Right lung (tissue), 2 donors: ENCODE measurements at regions not wholly inside any gene's neighbourhood (a gene's known extent, or its start where the extent isn't known, plus 50 kb on each side); places are given as distances from the start of the nearest gene placed in this dataset.
"Not testable (repeated sequence)": the region's sequence is repeated elsewhere in the genome, so short reads cannot be mapped to it uniquely, and the experiment has no call there.

ENCODE experiments used
- DNase-seq, 2 donors: peaks; one replicate each; pipeline ENCODE4 v3.0.0-alpha.2; 2013

DNA sequence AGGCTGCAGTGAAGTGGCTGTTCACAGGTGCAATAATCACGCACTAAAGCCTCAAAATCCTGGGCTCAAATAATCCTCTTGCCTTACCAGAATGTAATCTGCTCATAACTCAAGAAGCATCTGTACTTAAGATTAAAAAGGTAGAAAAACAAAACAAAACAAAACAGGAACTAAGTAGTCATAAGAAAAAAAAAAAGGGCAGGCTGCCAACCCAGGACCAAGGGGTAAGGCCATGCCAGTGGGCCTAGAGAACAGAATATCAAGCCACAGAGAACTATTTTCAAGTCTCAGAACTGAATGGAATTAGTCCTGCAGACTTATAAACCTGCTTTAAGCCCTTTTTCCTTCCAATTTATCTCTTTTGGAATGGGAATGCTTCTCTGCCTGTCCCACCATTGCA, 64.8 kb upstream of the TBC1D3K start:
- no peak for DNase-seq

DNA sequence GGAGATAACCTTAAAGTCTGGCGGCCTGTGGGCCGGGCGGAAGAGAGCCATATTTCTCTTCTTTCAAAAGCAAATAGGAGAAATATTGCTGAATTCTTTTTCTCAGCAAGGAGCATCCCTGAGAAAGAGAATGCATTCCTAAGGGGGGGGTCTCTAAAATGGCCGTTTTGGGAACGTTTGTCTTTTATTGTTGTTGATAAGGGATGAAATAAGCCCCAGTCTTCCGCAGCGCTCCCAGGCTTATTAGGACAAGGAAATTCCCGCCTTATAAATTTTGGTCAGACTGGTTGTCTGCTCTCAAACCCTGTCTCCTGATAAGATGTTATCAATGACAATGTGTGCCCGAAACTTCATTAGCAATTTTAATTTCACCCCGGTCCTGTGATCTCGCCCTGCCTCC, 65.8 kb upstream of the TBC1D3K start:
- DNase-seq, result not testable (repeated sequence)

DNA sequence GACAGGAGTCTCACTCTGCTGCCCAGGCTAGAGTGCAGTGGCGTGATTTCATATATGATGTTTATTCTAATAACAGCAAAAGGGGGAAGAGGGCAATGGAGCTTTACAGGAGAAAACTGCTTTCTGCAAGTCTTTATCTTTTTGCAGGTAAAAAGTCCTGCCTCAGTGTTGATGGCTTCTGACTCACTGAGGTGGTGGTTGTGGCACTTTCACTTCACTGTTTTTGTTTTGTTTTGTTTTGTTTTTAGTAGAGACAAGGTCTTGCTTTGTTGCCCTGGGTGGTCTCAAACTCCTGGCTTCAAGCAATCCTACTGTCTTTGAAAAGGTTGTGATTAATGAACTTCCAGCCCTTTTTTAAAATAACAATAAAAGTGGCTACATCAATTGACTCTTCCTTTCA, 68.0 kb upstream of the TBC1D3K start:
- DNase-seq, result no peak

DNA sequence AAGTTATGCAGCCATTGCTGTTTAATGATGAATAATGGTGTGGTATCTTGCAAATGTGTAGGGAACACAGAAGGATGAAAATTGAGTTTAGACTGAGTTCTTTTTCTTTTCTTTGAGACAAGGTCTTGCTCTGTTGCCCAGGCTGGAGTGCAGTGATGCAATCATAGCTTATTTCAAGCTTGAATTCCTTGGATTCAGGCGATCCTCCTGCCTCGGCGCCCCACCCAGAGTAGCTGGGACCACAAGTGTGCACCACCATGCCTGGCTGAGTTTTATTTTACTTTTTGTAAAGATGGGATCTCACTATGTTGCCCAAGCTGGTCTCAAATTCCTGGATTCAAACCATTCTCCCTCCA, 74.6 kb upstream of the TBC1D3K start:
- no peak for DNase-seq

DNA sequence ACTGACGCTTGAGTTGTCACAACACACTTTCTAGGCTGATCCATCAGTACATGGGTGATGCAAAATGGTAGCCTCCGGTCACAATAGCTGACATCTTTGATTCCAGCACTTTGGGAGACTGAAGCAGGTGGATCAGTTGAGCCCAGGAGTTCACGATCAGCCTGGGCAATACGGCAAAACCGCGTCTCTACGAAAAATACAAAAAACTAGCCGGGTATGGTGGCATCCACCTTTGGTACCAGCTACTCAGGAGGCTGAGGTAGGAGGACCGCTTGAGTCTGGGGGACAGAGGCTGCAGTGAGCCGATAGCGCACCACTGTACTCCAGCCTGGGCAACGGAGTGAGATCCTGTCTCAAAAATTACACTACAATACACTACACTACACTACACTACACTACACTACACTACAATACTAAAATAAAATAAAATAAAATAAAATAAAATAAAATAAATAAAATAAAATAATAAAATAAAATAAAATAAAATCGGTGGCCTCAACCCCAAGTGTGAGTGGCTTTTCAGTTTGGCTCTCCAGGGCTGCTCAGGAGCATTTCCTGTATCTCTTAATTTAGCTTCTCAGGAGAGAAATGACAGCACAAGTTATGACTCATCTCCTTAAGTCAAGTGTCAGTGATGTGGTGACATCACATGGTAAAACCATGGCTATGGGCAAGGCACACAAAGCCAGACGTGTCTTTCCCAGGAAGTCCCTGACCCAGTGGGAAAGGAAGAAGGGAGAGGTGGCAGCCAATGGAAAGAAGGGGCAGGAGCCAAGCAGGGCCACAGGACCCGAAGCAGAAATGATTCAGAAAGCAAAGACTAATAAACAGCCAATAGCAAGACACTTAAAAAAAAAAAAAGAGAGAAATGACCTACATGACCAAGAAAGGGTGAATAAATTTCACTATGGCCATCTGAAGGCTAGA, 75.3 kb upstream of the TBC1D3K start:
- no peak for DNase-seq

DNA sequence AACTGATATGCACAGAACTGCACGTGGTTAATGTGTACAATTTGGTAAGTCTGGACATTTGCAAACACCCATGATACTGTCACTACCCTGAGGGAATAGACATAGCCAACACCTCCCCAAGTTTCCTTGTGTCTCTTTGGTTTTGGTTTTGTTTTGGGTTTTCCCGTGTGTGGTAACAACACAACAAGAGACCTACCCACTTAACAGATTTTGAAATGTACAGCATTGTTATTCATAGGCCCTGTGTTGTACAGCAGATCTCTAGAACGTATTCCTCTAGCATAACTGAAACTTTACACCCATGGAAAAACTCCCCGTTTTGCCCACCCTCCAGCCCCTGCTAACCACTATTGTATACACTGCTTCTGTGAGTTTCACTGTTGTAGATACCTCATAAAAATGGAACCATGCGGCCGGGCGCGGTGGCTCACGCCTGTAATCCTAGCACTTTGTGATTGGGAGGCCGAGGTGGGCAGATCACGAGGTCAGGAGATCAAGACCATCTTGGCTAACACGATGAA, 76.3 kb upstream of the TBC1D3K start:
- DNase-seq, result no peak

DNA sequence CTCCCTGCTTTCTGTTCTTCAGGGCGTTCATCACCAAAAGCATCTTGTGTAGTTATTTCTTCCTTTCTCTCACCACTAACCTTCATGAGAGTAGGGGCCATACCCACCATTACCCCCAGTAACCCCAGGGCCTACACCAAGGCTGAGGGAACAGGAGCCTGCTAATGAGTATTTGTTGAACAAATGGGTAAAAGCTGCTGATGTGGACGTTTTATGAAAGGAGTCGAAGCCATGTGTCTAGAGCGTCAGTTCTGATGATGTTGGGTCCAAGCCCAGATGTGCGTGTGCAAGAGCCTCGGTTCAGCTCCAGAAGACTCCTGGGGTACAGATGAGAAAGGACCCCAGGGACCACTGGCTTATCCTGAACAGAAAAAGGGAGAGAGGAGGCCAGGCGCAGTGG, 77.1 kb upstream of the TBC1D3K start:
- no peak for DNase-seq

DNA sequence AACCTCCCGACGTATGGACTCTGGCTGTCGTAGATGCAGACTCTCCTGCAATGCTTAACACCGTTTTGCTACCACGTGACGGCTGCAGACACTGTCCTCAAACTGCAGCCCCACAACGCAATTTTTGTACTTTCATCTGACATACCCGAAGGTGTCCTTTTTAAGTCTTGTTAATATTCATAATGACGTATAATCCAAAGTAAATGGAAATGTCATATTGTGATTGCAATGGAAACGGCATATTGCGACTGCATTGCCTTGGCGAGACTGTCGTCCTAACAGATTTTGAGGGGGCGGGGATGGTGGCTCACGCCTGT, 79.3 kb upstream of the TBC1D3K start:
- no peak for DNase-seq

DNA sequence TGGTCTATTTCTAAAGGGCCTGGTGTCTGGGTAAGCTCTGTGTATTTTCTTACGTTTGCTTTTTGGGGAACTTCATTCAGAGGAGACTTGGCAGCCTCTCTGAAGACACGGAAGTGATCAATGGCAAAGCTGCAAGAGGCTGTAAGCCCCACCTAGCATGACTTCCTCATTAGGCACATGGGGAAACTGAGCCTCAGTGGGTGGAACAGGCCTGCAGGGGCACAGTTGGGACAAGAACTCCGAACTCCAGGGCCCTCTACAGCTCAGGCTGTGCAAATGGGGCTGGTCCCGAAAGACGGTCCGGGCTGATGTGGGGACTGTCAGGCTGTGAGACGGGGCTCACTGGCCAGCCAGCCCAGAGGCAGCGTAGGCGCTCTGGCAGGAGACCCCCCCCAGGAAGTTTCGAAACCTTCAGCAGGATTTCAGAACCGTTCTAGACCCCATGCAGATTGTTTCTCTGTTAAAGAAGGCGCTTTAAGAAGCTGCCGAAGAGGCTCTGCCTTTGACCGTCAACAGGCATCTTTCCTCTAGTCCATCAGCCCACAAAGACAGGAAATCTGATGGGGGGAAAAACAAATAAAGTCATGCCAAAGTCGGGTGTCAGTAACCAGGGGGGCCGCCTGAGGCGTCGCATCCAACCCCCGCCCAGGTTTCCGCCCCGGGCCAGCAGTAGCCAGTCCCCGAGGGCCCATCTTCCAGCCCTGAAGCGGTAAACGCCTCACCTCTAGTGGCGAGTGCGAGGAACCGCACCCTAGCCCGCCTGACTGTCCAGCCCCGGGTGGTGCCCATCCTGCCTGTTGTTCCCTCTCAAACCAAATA, 79.8 kb upstream of the TBC1D3K start:
- DNase-seq, result peak; percentile 1 to 3

DNA sequence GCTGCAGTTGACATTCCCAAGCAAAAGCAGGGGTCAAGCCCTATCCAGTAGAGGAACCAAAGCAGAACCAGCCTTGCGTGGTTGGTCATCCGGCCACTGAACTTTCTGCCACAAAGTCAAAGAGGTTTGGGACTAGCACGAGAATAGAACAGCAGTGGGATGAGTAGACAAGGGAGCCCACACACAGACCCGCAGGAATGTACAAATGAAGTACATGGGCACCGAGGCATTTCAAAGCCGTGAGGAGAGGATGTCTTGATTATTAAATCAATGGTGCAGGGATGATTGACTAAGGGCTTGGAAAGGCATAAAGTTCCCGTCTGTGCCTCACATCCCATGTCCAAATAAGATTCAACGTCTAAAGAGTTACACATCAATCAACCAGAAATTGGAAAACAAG, 81.8 kb upstream of the TBC1D3K start:
- no peak for DNase-seq

DNA sequence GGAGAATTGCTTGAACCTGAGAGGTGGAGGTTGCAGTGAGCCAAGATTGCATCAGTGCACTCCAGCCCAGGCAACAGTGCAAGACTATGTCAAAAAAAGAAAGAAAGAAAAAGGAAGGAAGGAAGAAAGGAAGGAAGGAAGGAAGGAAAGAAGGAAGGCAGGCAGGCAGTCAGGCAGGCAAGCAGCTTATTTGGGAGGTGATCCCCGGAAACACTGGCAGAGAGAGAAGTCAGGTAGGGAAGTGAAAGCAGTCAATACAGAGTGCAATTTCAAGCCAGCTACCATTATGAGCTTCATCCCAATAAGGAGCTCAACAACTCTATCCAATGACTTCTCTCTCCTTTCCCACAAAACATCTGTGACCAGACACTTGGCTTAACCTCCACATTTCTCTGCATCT, 83.0 kb upstream of the TBC1D3K start:
- no peak for DNase-seq

DNA sequence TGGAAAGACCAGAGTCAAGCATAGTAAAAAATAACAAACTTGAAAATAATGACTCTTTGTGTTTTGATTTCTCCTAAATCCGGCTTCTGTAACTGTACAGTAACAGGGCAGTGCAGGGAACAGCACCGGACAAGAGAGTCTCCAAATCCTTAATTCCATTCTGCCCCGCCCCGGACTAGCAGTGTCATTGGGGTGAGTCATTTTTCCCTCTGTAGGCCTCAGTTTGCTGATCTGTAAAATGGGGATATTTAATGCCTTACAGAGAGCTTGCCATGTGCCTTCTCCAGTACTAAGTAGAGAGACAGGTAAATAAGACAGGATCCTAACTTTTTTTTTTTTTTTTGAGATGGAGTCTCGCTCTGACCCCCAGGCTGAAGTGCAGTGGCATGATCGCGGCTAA, 83.6 kb upstream of the TBC1D3K start:
- DNase-seq, result no peak

DNA sequence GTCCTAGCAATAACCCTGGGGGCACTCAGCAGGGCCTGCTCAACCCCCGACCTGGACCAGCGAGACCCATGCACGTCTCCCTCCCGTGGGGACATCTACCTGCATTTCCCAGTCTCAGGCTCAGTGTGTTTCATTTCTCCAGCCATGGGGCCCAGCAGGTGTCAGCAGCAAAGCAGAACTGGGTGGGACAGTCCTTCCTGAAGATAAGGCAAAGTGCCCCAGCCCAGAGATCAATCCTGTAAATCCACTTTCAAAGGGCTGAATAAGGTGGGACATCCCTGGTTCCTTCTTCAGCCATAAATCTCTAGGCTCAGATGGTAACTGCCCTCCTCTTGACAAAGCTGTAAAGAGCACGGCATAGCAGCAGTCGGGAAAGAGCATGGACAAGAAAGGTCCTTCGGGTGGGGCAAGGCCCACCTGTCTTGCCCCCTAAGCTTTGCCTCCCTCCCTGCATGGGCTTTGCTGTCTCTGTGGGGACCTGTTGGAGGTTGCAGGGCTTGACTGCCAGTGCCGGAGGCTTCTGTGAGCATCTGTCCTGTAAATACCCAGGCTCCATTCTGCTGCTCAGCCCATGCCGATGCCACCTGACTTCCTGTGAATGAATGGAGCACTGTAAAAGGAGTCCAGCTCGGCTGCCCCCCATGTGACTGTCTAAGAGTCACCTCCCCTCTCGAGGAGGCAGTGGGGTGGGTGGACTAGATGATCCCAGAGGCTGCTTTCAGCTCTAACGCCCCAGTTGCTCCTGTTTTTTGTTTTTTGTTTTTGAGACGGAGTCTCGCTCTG, 84.8 kb upstream of the TBC1D3K start:
- no peak for DNase-seq

DNA sequence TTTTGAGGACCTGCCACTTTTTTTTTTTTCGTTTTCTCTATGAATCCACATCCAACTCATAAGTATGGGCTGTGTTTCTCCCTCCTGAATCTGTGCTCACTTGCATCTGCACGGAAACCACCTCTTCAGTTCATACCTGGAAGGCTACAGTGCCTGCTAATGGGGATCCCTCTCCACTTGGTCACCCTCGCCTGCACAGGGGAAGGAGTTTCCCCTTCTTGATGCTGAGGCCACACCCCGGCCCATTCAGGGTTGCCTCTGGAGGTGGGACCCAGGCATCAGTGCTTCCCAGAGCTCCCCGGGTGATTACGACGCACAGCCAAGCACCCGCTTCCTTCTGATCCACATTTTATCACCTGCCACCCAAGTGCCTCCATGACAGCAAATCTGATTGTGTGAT, 85.9 kb upstream of the TBC1D3K start:
- DNase-seq, result no peak

DNA sequence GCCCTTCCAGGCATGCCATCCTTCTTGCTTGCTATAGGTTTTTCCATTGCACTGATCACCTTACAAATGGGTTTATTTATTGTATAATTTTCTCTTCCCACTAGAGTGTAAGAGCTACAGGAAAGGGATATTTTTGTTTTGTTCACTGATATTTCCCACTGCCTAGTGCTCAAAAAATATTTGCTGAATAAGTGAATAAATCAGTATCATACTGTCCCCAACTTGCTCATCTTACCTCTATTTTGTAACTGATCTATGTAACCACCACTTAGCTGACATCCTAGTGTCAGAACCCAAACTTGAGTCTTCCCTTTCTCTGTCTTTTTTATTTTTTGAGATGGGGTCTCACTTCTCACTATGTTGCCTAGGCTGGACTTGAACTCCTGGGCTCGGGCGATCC, 87.6 kb upstream of the TBC1D3K start:
- DNase-seq, result no peak

DNA sequence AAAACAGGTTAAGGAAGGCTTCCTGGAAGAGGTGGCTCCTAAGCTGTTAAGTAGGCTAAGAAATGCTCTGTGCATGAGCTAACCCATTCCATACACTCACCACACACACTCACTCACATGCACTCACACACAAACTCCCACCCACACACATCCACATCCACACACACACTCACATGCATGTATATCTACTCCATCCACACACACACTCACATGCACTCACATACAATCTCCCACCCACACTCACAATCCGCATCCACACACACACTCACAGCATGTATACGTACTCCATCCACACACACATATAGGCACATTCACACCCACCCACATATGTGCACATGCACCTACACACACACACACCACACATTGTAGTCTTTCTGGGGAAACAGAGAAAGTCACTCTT, 89.3 kb upstream of the HNF1B start:
- no peak for DNase-seq

DNA sequence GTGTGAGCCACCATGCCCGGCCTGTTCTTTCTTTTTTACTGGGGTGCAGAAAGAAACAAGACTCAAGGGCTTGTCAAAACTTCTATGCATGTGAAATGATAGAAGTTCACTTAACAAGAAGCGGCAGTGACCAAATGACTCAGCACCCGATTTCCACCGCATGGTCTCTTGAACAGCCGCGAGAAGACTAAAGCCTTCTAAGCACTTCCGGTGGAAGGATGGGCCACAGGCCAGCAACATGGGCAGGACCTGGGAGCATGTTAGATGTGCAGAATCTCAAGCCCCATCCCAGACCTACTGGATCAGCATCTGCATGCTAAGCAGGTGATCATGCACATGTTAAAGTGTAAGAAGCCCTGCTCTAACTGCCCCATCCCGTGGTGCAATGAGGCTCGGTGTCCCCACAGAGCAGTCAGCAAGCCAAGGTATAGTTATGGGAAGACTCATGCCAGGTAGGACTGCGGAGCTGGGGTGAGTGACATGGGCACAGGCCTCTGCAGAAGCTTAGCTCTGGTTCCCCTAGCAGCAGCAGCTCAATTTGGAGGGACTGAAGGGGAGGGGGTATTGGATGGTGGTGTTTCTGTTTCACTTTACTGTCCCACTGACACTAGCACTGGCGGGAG, 88.5 kb upstream of the HNF1B start:
- no peak for DNase-seq

DNA sequence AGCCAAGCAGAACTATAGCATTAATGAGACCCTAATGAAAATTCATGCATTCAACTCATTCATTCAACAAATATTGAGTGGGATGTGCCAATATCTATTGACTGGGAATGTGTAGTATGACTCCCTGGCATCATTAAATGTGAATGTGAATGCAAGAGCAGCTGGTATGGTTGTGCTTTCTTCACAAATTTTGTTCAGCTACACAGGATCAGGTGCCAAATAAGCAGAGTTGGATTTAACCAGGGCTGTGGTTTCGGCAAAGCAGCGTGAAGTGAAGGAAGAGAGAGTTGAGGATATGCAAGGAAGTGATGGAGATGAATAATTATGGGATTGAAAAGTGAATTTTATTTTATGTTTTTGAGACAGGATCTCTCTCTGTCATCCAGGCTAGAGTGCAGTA, 87.1 kb upstream of the HNF1B start:
- no peak for DNase-seq

DNA sequence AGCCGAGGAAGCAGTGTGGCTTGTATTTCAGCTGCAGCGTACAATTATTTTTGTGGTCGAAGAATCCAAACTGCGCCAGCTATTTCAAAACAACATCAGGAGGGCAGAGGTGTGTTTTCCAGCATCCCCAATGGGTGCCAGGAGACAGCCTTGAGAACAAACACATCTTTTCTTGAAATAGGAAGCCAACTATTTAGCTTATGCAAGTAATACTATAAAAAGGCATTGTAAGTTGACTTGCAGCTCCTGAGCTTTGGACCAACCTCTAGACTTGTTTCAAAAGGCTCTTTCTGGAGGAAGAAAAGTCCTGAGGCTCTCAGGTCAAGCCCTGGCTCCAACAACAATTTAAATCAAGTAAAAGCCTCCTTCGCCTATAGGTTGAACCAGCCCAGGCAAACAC, 86.6 kb upstream of the HNF1B start:
- DNase-seq, result no peak

DNA sequence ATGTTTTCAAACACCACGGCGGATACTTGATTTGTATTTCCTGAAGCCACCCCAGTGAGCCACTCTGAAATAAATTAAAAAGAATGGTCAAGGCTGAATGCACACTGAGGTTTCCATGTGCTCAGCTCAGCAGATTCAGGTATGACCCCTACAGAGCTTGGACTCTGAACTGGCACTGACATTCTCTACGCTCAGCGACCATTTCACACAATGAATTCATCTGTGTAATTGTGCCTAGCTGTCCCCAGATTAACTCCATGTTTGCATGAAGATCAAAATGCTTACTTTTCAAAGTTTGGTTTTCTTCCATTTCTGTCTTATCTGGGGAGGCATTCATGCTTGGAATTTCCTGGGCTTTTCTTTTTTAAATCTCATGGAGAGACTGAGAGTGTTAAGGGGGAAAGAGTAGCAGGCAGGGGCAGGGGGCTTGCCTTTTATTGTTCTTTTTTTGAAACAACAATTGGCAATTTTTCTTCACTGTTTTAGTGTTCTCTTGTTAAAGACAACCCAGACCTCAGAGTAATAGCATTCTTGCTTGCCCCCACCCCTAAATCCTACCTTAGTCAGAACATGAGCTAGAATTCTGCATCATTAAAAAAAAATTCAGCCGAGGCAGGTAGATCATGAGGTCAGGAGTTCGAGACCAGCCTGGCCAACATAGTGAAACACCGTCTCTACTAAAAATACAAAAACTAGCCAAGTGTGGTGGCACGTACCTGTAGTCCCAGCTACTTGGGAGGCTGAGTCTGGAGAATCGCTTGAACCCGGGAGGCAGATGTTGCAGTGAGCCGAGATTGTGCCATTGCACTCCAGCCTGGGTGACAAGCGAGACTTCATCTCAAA, 85.5 kb upstream of the HNF1B start:
- no peak for DNase-seq

DNA sequence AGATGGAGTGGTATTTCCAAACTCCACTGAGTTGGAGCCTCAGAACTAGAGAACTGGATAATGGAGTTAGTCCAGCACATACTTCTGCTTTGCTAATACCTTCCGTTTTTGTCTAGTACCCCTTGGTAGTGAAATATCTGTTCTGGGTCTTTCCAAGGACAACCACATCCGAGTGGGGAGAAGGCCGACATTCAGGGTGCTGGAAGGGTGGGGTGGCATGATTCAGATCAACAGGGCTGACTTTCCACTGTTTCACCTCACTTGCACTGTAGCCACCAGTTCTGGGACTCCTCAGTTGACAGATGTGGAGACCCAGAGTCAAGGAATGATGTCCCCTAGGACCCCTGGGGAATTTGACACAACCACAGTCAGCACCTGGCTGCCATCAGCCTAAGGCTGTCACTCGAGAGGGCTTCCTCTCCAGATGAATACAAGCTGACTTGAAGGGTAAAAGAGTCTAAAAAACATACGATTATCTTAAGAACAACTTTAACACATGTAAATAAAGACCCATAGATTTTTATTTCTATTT, 84.8 kb upstream of the HNF1B start:
- DNase-seq, result no peak
